Adrenal gland (tissue), 5 donors: ENCODE measurements at regions not wholly inside any gene's neighbourhood (a gene's known extent, or its start where the extent isn't known, plus 50 kb on each side); places are given as distances from the start of the nearest gene placed in this dataset.

Source experiments
- CTCF ChIP-seq, 6 experiments: fragments of 450-650 bp in 4 of 6; fragments of 200-600 bp in 2 of 6; sonication (generic) in 1 of 6; IDR thresholded peaks; 1 replicate in 5 of 6; 2 replicates in 1 of 6; pipeline versions ENCODE4 v1.5.1 to v1.8.0; 2016 to 2021; ENCODE audit warnings: antibody characterized with exemption in 6 of 6, mild to moderate bottlenecking in 2 of 6, moderate library complexity in 1 of 6
- POLR2A ChIP-seq, 2 donors: fragments of 450-650 bp; IDR thresholded peaks; one replicate each; pipeline ENCODE4 v1.6.1; 2017; ENCODE audit warnings: antibody characterized with exemption in 2 of 2, mild to moderate bottlenecking in 2 of 2, moderate library complexity in 1 of 2
- donor health status: DM: no; HTN: no; CAD: no.

GRCh38 chr11:129291546-129291945 is 84.1 kb upstream of the BARX2 start:
- TF ChIP-seq POLR2A (IDR thresholded peaks at IDR 0.05) (no peak), CTCF (IDR thresholded peaks at IDR 0.05) (no peak)
